Fibroblast of skin of right biceps (primary cell): ENCODE measurements at regions not wholly inside any gene's neighbourhood (a gene's known extent, or its start where the extent isn't known, plus 50 kb on each side); places are given as distances from the start of the nearest gene placed in this dataset.

Experiments used
- DNase-seq: peaks from one replicate; pipeline ENCODE4 v3.0.0-alpha.2; 2013

- DNase-seq, result no peak
Measured at GRCh38 chr2:22520369-22521288, 864.4 kb upstream of the KLHL29 start.

- no peak for DNase-seq
Measured at GRCh38 chr2:22521620-22522019, 863.4 kb upstream of the KLHL29 start.

GRCh38 chr2:22525681-22526080, 859.3 kb upstream of the KLHL29 start:
- DNase-seq, result no peak

GRCh38 chr2:22530131-22530530, 854.8 kb upstream of the KLHL29 start:
- no peak for DNase-seq

GRCh38 chr2:22536133-22536532, 848.8 kb upstream of the KLHL29 start:
- peak; percentile 66 for DNase-seq

- DNase-seq, result no peak
Measured at GRCh38 chr2:22554453-22554852, 830.5 kb upstream of the KLHL29 start.

GRCh38 chr2:22557406-22557805, 827.6 kb upstream of the KLHL29 start:
- DNase-seq, result no peak

GRCh38 chr2:22560021-22560420, 825.0 kb upstream of the KLHL29 start:
- DNase-seq, result no peak

- no peak for DNase-seq
Measured at GRCh38 chr2:22579341-22579740, 805.6 kb upstream of the KLHL29 start.

- no peak for DNase-seq
Measured at GRCh38 chr2:22582107-22582506, 802.9 kb upstream of the KLHL29 start.

GRCh38 chr2:22596306-22596705, 788.7 kb upstream of the KLHL29 start:
- DNase-seq, result no peak

- no peak for DNase-seq
Measured at GRCh38 chr2:22600156-22600555, 784.8 kb upstream of the KLHL29 start.

GRCh38 chr2:22600999-22601398, 784.0 kb upstream of the KLHL29 start:
- DNase-seq, result no peak

GRCh38 chr2:22604136-22604535, 780.8 kb upstream of the KLHL29 start:
- DNase-seq, result no peak

GRCh38 chr2:22616031-22616430, 768.9 kb upstream of the KLHL29 start:
- no peak for DNase-seq

- DNase-seq, result no peak
Measured at GRCh38 chr2:22623620-22624019, 761.4 kb upstream of the KLHL29 start.

GRCh38 chr2:22626621-22627020, 758.4 kb upstream of the KLHL29 start:
- no peak for DNase-seq

GRCh38 chr2:22628221-22628620, 756.8 kb upstream of the KLHL29 start:
- DNase-seq, result no peak

- DNase-seq, result no peak
Measured at GRCh38 chr2:22628906-22629305, 756.1 kb upstream of the KLHL29 start.

- no peak for DNase-seq
Measured at GRCh38 chr2:22634167-22634566, 750.8 kb upstream of the KLHL29 start.

- no peak for DNase-seq
Measured at GRCh38 chr2:22656426-22656825, 728.6 kb upstream of the KLHL29 start.

- DNase-seq, result no peak
Measured at GRCh38 chr2:22673529-22673928, 711.5 kb upstream of the KLHL29 start.

GRCh38 chr2:22683914-22684313, 701.1 kb upstream of the KLHL29 start:
- DNase-seq, result no peak

GRCh38 chr2:22690096-22690495, 694.9 kb upstream of the KLHL29 start:
- no peak for DNase-seq

GRCh38 chr2:22691666-22692065, 693.3 kb upstream of the KLHL29 start:
- DNase-seq, result no peak
